ENCODE measurements at regions not wholly inside any gene's neighbourhood (a gene's known extent, or its start where the extent isn't known, plus 50 kb on each side); places are given as distances from the start of the nearest gene placed in this dataset. TPM values are rescaled to one million over a fixed set of nuclear protein-coding genes. Genes with fewer than 3 reads are reported as not detected.

Small RNAs in the stretch of these regions (small RNA-seq; reads per million reads assigned to genes)
- gene GNG5P5 (ENCODE audit: insufficient read depth) (not detected), gene RN7SL700P (ENCODE audit: insufficient read depth) (not detected)
